Esophagus mucosa (tissue), 1 donor: ENCODE measurements at regions not wholly inside any gene's neighbourhood (a gene's known extent, or its start where the extent isn't known, plus 50 kb on each side); places are given as distances from the start of the nearest gene placed in this dataset.

Experiments
- ATAC-seq: fragments of 200-7000 bp; cut with Tn5 transposase; one replicate; pipeline ENCODE4 v1.9.1; 2020
- donor health status: DM: yes; HTN: yes; CAD: no.

DNA sequence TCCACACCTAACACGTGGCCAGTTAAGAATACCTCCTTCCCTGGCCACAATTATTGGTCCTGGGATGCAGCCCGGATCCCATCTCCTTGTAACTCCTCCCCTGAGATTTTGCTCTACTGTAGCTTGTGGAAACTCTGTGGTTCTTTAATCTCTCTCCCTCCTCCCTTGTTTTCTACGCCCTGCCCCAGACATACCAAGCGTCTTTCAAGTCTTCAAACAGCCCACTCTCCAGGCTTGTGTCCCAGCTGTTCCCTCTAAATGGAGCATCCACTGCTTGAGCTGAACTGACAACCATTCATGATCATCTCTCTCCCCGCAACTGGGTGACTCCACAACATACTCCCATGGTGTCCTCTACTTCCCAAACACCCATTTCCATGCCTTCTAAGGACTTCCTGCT is 111.6 kb downstream of the SIPA1L2 start:
- ATAC-seq, result no peak

DNA sequence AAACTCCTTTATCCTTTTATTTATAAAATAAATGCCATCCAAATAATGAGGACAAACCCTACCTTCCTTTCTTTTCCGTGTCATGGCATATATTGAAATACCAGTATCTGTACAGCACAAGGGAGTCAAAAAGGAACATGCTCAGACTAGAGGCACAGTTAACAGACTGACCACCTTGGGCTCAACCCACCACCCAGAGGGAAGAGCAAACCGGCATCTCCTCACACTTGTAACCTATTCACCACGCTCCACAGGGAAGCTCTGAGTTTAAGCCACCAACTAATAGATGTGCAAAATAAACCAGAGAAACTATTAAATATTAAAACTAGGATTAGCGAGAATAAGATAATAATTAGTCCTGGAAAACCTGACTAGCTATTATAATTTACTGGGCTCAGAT is 112.7 kb downstream of the SIPA1L2 start:
- no peak for ATAC-seq

DNA sequence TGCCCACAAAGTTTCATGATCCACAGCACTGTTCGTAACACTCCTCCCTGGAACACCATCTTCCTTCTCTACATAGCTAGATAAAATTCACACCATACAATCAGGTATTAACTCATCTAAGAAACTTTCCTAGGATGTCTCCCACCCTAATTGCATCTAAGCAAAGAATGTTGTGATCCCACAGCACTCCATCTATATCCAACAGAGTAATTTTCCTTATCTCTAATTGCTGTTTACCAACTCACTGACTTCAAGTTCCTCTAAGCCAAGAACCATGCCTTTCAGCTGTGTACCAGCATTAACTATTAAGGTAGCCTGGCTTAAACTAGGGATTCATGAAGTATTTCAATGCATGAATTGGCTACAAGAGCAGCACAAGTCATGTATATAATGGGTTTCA is 114.2 kb downstream of the SIPA1L2 start:
- no peak for ATAC-seq

DNA sequence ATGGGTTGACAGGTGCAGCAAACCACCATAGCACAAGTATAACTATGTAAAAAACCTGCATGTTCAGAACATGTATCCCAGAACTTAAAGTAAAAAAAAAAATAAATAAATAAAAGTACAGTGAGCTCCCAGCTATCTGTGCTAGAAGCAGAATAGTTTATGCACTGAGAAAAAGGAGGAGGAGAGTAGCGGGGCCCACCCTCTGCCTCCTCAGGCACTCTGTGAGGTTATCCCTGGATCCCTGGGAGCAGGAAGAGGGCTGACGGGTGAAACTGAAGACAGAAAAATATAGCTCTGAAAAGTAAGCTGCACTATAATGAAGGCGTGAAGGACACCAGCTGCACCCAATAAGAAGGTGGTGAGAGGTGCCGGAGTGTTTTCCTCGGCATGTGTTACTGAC is 117.2 kb downstream of the SIPA1L2 start:
- ATAC-seq, result no peak

DNA sequence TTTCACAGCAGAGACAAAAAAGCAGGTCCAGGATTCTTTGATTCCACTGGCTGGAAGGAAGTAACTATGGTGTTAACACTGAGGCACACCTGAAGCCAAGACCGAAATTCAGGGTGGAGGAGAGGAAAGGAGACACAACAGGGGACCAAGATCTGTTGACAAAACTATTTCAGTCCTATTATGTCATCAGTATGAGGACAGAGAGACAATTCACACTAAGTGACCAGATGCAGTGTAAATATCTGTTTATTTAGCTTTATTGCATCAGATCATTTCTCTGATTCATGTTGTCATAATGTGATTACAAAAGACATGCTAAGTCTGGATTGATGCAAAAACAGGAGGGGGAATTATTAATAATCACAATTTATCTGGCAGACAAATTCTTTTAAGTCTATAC is 118.8 kb downstream of the SIPA1L2 start:
- ATAC-seq, result peak; percentile 49

DNA sequence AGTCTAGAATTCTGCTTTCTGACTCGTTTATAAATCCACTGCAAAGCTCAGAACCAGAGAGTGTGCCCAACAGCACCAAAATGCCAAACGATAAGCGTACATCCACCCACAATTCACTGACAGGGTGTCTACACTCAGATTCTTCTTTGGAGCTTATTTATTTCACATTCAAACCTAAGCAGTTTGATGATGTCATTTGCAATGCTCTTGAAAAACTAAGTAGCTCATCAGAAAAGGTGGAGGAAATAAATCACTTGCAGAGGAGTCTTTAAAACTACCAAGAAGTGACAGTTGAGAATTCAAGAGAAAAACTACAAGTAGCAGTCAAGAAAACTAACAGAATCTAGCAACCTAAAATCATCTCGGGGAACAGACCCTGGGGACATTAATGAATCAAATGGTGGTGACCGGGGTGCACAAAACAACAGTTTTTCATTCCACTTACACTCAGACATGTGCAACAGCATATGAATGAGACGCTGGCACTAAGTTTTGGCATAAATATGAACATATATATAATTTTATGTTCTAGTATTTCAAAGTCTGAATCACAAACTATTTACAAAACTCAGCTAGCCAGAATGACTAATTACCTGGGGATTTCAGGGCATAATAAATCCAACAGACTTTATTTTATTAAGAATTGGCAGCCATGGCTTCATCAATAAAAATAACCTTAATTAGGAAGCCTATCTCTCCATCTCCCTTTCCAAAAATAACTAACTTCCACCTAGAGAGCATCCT is 119.4 kb downstream of the SIPA1L2 start:
- no peak for ATAC-seq

DNA sequence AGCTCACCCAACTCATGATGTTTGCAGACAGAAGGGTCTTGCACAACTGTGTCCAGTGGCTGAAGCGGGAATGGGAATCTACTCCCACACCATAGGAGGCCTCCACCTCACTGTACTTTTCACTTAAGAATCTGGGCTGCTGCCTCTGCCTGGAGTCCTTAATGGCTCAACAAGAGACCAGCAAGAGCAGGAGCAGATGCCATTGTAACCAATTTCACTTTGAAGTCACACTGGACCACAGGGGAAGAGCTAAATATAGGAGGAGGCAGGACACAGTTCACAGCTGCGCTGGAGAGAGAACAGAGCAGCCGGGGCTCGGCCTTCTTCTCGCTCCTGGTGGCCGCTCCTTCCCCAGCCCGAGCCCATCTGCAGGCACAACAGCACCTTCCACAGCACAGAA is 120.4 kb downstream of the SIPA1L2 start:
- ATAC-seq, result no peak

DNA sequence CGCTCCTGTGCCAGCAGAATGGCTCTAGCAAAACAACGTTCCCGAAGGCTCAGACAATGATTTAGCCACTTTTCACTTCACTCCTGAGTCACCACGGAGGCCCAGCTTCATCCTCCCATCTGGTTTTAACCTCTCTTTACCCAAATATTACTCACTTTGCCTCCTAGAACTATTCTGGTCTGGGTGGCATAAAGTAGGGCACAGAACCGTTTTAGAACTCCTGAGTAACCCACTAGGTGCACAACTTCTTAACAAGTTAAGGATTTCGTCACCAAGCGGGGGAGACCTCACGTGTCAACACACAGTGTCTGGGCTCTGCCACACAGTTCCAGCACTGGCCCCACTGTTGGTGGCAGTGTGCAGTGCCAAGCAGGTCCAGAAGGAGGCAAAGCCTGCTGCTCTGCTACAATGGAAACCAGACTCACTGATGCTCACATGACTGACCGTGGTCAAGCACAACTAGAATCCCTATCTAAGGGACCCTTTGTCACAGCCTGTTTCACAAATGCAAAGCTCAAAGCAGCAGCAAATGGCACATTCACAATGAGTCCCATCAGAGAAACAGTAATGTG is 121.7 kb downstream of the SIPA1L2 start:
- ATAC-seq, result peak; percentile 30

DNA sequence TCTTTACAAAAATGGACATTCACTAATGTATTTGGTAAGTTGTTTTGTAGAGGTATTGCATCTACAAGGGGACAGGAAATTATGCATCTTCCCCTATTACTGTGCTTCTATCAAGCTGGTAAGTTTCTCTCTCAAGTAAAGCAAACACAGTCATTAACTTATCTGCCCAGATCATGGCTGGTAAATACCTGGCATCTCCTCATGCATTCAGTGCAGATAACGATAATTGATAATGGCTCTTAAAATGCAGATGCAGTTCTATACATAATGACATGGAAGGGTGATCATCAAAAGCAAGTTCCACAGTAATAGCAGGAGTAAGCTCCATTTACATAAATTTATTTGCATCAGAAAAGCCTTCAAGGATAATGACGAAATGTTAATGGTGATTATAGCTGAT is 122.4 kb downstream of the SIPA1L2 start:
- no peak for ATAC-seq

DNA sequence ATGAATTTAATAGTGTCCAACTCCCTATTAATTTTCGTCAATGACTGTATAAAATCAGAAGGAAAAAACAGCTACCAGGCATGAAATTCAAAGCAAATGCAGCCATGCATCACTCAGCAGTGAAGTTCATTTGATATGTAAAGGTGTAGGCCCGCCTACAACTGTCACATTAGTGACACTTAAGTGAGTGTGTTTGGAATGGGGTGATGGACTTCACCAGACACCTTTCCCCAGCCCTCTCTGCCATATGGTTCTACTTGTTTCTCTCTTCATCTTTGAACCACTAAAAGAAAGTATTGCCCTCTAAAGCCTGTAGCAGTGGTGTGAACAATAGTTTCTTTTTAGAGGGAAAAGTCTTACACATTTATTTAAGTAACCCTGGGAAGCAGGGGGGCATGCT is 124.0 kb downstream of the SIPA1L2 start:
- no peak for ATAC-seq

DNA sequence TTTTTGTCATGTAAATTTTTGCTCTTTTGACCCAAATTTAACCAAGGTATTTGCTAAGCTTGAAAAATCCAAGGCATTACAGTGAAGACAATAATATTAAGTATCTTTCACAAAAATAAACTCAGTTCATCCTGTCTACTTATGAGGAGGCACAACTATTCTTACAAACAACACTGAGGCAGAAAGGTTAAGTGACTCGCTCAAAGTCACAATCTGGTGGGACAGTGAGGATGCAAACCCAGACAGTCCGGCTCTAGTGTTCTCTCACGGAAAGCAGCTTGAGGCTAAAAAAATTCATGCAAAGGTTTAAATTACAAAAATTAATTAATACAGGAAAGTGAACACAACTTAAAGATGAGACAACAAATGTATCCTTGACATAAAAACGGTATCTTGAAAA is 125.3 kb downstream of the SIPA1L2 start:
- no peak for ATAC-seq

DNA sequence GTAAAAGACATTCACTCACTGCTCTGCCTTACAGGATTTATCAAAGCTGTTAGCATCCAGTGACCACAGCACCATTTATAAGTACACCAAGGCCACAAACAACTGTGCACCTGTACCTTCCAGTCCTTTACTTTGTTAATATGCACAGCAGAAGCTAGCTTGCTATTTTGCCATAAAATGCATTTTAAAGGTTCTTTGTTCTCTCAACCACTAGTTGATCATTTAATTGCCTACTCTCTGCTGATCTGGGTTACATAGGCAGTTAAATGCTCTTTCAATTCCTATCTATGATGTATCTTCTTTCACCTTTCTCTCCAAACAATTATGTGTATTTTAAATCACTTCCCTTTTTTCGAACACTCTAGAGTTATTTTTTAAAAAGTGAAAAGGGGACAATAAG is 126.4 kb downstream of the SIPA1L2 start:
- ATAC-seq, result no peak

DNA sequence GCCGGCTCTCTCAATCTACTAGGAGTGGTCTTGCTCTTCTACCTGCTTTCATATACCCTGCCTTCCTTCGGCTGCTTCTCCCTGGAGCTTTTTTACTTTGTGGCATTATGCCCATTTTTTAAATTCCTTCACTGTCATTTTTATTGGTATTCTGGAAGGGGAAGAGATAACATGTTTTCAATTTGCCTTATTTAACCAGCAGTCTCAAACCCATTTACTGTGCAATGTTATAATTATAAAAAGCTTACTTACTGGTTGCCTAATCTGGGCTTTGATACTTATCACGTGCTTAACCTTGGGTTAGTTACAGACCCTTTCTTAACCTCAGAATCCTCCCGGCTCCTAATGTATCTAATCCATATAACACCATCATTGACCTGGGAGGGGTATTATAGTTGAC is 128.1 kb downstream of the SIPA1L2 start:
- ATAC-seq, result no peak

DNA sequence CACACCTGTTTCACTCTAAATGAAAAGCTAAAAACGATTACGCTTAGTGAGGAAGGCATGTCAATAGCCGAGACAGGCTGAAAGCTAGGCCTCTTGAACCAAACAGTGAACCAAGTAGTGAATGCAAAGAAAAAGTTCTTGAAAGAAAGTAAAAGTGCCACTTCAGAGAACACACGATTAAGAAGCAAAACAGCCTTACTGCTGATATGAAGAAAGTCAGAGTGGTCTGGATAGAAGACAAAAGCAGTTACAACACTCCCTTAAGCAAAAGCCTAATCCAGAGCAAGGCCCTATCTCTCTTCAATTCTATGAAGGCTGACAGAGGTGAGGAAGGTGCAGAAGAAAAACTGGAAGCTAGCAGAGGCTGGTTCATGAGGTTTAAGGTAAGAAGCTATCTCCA is 130.7 kb downstream of the SIPA1L2 start:
- ATAC-seq, result no peak

DNA sequence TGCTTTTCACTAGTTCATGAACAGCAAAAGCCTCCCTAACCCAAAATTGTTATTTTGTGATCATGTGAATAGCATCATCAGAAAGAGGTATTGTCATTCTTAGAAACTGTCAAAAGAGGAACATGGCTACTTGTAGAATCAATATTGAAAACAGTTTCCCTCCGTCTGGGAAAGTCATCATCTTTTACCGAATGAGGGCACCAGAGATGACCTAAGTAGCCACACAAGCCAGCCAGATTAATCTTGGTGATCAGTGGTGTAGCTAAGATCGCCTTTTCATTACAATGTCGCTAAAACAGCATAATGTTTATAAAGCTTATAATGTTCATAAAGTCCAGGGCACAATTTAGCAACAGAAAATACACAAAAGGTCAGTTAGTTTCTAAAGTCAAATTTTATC is 136.1 kb downstream of the SIPA1L2 start:
- ATAC-seq, result no peak

DNA sequence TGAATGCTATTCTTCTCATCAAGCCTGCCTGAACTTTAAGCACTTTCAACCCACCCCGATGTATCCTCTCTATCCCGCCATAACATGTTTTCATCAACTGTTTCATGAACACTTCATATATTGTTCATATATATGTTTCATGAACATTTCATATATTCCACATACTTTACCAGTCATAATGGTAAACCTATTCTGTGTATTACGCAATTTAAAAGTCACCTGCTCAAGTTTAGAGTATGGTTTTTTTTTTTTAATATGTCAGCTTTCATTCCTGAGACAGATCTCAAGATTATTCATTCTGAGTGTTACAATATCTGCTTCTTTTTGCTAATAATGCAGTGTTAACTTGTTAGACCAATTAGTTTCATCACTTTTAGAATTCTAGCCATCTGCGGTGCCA is 140.7 kb downstream of the SIPA1L2 start:
- no peak for ATAC-seq

DNA sequence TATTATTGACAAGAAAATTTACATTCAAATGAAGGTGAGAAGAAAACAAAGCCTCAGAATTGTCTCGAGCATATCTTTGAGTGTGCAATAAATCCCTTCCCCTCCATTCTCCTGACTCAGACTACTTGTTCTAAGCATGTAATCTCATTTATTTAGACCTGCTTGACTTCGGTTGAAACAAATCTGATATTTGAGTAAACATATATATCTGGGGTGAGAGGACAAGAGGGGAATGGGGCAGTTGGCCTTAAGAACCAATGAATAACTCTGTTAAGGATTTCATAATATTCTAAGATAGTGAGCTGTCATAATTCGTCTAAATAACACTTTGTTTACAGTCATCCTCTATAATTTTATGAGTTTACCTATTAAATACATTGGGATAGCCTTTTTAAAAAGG is 142.7 kb downstream of the SIPA1L2 start:
- ATAC-seq, result no peak

DNA sequence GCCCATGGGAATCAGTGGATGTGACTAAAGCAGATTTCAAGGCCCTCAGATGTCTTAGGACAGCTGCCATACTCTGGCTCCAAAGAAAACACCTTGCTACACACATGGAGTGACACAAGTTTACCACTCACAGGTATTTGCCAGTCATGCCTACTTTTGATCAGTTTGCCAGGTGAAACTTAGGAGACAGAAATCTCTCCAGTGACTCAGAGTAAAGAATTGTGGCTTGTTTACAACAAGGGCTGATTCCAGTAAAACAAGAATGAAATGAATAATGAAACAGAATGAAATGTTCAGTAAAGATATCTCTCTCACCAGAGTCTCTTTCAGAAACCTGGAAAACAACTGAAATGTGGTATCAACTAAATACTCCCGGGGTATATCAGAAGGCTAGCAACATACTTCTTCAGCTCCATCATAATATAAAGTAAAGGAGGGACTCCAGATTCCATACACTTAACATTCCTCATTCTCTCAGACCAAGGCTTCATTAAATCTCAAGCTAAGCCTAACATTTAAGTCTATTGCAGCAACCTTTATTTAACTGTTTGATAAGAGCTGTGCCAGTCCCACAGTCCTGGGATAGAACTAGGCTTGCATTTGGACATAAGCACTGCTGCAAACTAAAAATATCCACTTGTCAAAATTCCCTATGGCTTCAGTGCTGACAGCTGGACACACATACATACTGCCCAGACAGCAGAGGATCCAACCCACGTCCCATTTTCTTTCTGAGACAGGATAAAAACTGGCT is 143.3 kb downstream of the SIPA1L2 start:
- ATAC-seq, result peak; percentile 83

DNA sequence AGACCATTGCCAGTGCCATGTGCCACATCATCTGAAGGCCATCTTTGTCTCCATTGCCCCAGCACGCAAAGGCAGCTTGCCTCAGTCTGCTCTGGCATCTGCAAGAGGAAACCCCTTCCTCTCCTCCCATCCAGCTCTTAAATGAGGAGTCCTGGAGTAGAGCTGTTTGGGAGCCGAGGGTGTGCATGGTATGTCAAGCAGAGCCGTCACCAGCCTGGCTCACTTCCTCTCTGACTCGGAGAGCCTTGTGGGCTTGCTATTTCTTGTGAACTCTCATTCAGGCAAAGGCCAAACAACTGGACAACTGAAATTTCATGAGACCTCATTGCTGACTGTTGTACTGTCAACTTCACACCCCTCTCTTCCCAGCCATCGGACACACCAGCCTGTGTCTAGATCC is 143.9 kb downstream of the SIPA1L2 start:
- peak; percentile 35 for ATAC-seq

DNA sequence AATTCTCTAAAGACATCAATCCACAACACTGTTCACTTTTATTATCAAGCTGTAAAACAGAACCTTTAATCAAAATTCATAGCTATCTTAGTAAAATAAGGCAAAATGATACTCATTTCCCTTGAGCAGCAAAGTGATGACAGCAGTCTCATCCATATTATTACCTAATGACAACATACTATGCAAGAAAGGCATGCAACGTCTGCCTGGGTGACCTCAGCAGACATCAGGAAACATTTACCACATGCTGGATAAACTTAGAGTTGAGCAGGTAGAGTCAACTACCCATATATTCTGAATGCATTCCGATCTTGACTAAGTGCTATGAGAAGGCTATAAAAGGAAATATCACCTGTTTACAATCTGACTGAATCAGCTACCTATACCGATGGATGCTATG is 145.1 kb downstream of the SIPA1L2 start:
- peak; percentile 27 for ATAC-seq

DNA sequence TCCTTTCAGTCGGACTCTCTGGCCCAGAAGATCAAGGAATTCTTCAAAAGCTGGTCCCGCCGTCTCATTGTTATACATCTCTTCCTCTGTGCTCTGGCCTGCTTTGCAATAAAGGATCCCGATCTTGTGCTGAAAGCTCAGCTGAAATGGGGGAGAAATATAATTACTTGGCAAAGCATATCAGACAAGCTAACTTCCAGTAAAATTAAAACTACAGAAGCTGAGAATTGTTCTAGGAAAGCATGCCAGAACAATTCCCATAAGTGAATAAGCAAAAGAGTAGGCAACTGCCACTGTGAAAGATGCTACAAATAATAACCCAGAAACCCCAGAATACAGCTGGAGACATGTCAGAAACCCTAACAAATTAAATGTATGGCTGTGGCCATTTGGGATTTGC is 146.1 kb downstream of the SIPA1L2 start:
- ATAC-seq, result no peak

DNA sequence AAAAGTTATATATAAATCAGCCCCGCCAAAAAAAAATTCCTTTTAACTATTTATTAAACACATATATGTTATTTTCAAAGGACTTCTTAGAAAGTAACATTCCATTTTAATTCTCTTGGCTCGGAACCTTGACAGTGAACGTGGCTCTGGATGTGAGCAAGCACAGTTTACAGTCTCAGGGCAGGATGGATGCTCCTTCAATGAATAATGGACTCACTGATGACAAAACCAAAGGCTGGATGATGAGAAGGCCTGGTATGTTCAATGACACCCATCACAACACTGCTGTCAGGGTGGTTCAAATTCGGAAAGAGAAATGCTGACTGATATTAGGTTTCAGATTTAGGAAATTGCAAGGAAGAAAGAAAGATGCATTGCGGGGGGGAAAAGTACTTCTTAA is 148.8 kb downstream of the SIPA1L2 start:
- no peak for ATAC-seq

DNA sequence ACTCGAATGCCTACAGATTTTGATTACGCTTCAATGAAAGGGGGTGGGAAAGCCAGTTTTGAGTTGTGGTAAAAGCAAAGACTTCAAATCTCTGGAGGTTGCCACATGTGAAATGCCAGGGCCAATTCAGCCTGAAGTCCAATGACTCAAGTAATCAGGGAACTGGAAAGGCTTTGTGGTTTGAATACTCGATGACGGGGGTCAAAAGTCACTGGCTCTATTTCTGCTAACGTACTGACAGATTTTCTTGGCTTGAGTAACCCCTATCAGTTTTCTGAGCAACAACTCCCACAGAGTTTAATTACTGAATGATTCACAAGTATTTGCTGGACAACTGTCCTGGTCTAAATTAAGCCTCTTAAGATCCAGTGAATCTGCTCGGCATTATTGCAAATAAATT is 152.2 kb downstream of the SIPA1L2 start:
- ATAC-seq, result no peak

DNA sequence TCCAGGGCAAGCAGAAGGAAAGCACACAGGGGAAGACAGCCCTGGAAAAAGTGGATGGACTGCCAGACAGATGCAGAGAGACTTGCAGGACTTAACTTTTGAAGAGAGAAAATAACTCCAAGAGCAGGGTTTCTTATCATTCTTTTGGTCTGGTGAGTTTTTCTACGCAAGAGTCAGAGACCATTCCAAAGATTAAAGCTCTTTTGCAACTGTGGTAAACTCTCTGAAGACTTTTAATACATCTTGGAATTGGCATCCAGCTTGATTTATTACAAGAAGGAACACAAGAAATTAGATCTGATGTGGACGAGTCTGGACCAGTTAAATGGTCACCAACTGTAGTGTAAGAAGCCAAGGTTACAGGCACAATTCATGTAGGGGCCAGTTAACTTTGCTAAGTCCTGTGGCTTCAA is 153.4 kb downstream of the SIPA1L2 start:
- no peak for ATAC-seq
